Ishikawa (cell line): ENCODE measurements at regions not wholly inside any gene's neighbourhood (a gene's known extent, or its start where the extent isn't known, plus 50 kb on each side); places are given as distances from the start of the nearest gene placed in this dataset.

Source experiments
- EP300 ChIP-seq: IDR thresholded peaks from 2 replicates; pipeline ENCODE4 v1.6.1; 2012; ENCODE audit warnings: borderline replicate concordance
- MAX ChIP-seq: IDR thresholded peaks from 2 replicates; pipeline ENCODE4 v1.6.1; 2012
- RAD21 ChIP-seq: IDR thresholded peaks from 2 replicates; pipeline ENCODE4 v1.6.1; 2012; ENCODE audit warnings: low read depth
- TAF1 ChIP-seq: IDR thresholded peaks from 2 replicates; pipeline ENCODE4 v1.6.1; 2012; ENCODE audit warnings: low read depth, mild to moderate bottlenecking
- USF1 ChIP-seq: IDR thresholded peaks from 2 replicates; pipeline ENCODE4 v1.6.1; 2012

GRCh38 chr11:134763030-134763388 is 351.0 kb upstream of the B3GAT1 start:
- TF ChIP-seq RAD21, result no peak
- no peak for TF ChIP-seq USF1
- no peak for TF ChIP-seq EP300
- TF ChIP-seq TAF1, result no peak
- TF ChIP-seq MAX, result no peak
